SK-N-SH (cell line): ENCODE measurements at regions not wholly inside any gene's neighbourhood (a gene's known extent, or its start where the extent isn't known, plus 50 kb on each side); places are given as distances from the start of the nearest gene placed in this dataset.

Source experiments
- CTCF ChIA-PET: fragments of 300-600, 350-600 bp; formaldehyde crosslinking; extraction: SDS; loops from one replicate; lab custom pipeline; 2021; lab: Yijun Ruan, JAX
- POLR2A ChIA-PET: fragments of 350-600 bp; sonication (Branson Sonifier 250); formaldehyde crosslinking; extraction: SDS; loops from one replicate; lab custom pipeline; 2020; ENCODE audit warnings: antibody characterized with exemption, inconsistent platforms; lab: Yijun Ruan, JAX
- DNase-seq: peaks from one replicate; pipeline ENCODE4 v3.0.0; 2012
- H2AFZ ChIP-seq: fragments of 200-600 bp; sonication (generic); 2 replicates; pipeline ENCODE4 v1.8.1; 2016; ENCODE audit warnings: antibody characterized with exemption, mild to moderate bottlenecking, low read depth
- H3F3A ChIP-seq: fragments of 200-600 bp; sonication (generic); replicated peaks from 2 replicates; pipeline ENCODE3; 2016; ENCODE audit warnings: antibody characterized with exemption, mild to moderate bottlenecking; ENCODE audit not compliant: insufficient read depth
- H3K27ac ChIP-seq, 2 experiments: fragments of 200-500 bp in 1 of 2; fragments of 200-600 bp in 1 of 2; sonication (Bioruptor generic) in 1 of 2; sonication (generic), shearing (Covaris generic) in 1 of 2; 2 replicates each; pipeline versions ENCODE4 v1.5.1 to v1.6.1; 2014 to 2016; ENCODE audit warnings: low read depth in 2 of 2, inconsistent platforms in 1 of 2, low read length in 1 of 2, mild to moderate bottlenecking in 1 of 2, mixed read lengths in 1 of 2
- H3K27me3 ChIP-seq: fragments of 200-600 bp; sonication (generic), shearing (Covaris generic); 2 replicates; pipeline ENCODE4 v1.6.1; 2016; ENCODE audit warnings: mixed run types; ENCODE audit not compliant: insufficient read depth
- H3K36me3 ChIP-seq, 2 experiments: fragments of 200-500 bp in 1 of 2; fragments of 200-600 bp in 1 of 2; sonication (Bioruptor generic) in 1 of 2; sonication (generic) in 1 of 2; replicated peaks in 1 of 2; 2 replicates each; pipeline versions ENCODE3 to v1.5.1; 2014 to 2016; ENCODE audit warnings: low read length in 1 of 2, mild to moderate bottlenecking in 1 of 2; ENCODE audit not compliant: insufficient read depth in 2 of 2, control insufficient read depth in 1 of 2
- H3K4me1 ChIP-seq, 2 experiments: fragments of 200-500 bp in 1 of 2; fragments of 200-600 bp in 1 of 2; sonication (Bioruptor generic) in 1 of 2; sonication (generic), shearing (Covaris generic) in 1 of 2; 2 replicates each; pipeline versions ENCODE4 v1.5.1 to v1.6.1; 2014 to 2016; ENCODE audit warnings: low read depth in 1 of 2, low read length in 1 of 2, mixed run types in 1 of 2; ENCODE audit not compliant: insufficient read depth in 2 of 2, control insufficient read depth in 1 of 2
- H3K4me2 ChIP-seq: fragments of 200-600 bp; sonication (generic), shearing (Covaris generic); 2 replicates; pipeline ENCODE4 v1.6.1; 2017; ENCODE audit warnings: mixed run types
- H3K4me3 ChIP-seq, 2 experiments: fragments of 200-500 bp in 1 of 2; fragments of 200-600 bp in 1 of 2; sonication (Bioruptor generic) in 1 of 2; sonication (generic), shearing (Covaris generic) in 1 of 2; 2 replicates each; pipeline versions ENCODE4 v1.5.1 to v1.8.1; 2014 to 2016; ENCODE audit warnings: low read depth in 2 of 2, inconsistent platforms in 1 of 2, low read length in 1 of 2, mild to moderate bottlenecking in 1 of 2, mixed read lengths in 1 of 2, moderate library complexity in 1 of 2
- H3K79me2 ChIP-seq: fragments of 200-600 bp; sonication (generic); 2 replicates; pipeline ENCODE4 v1.8.1; 2017; ENCODE audit warnings: mild to moderate bottlenecking; ENCODE audit not compliant: insufficient read depth
- H3K9ac ChIP-seq: fragments of 200-600 bp; sonication (generic); 2 replicates; pipeline ENCODE4 v1.6.1; 2017; ENCODE audit warnings: mixed run types
- H3K9me2 ChIP-seq: fragments of 200-600 bp; sonication (generic); 2 replicates; pipeline ENCODE4 v1.6.1; 2017; ENCODE audit warnings: mixed run types
- H3K9me3 ChIP-seq: fragments of 200-600 bp; sonication (generic); 2 replicates; pipeline ENCODE4 v1.6.1; 2017; ENCODE audit warnings: mixed run types, mild to moderate bottlenecking, moderate library complexity
- H4K20me1 ChIP-seq: fragments of 200-600 bp; sonication (generic); 2 replicates; pipeline ENCODE4 v1.6.1; 2017; ENCODE audit warnings: mild to moderate bottlenecking, mixed run types; ENCODE audit not compliant: insufficient read depth
- FOSL2 ChIP-seq: IDR thresholded peaks from 2 replicates; pipeline ENCODE4 v1.4.0; 2012; ENCODE audit warnings: low read depth, mild to moderate bottlenecking, moderate library complexity, borderline replicate concordance
- FOXM1 ChIP-seq: IDR thresholded peaks from 2 replicates; pipeline ENCODE4 v1.4.0; 2012; ENCODE audit warnings: low read depth, mild to moderate bottlenecking
- GABPA ChIP-seq: IDR thresholded peaks from 2 replicates; pipeline ENCODE4 v1.4.0; 2012; ENCODE audit warnings: low read depth, mild to moderate bottlenecking
- IRF3 ChIP-seq: fragments of 150-350 bp; IDR thresholded peaks from 2 replicates; pipeline ENCODE4 v1.6.1; 2016; ENCODE audit warnings: mild to moderate bottlenecking, low read depth, low read length
- NRF1 ChIP-seq: IDR thresholded peaks from 2 replicates; pipeline ENCODE4 v1.6.1; 2012; ENCODE audit warnings: low read depth, mild to moderate bottlenecking, low read length
- RXRA ChIP-seq: IDR thresholded peaks from 2 replicates; pipeline ENCODE4 v1.4.0; 2012; ENCODE audit warnings: low read depth, mild to moderate bottlenecking, borderline replicate concordance
- SIN3A ChIP-seq: IDR thresholded peaks from 2 replicates; pipeline ENCODE4 v1.6.1; 2012; ENCODE audit warnings: low read depth, mild to moderate bottlenecking, low read length, moderate library complexity, borderline replicate concordance
- TAF1 ChIP-seq: IDR thresholded peaks from 2 replicates; pipeline ENCODE4 v1.6.1; 2012; ENCODE audit warnings: low read depth, mild to moderate bottlenecking, low read length, moderate library complexity, borderline replicate concordance
- TCF12 ChIP-seq: IDR thresholded peaks from 2 replicates; pipeline ENCODE4 v1.4.0; 2012
- USF1 ChIP-seq: IDR thresholded peaks from 2 replicates; pipeline ENCODE4 v1.4.0; 2012; ENCODE audit warnings: low read depth, borderline replicate concordance
- YY1 ChIP-seq: IDR thresholded peaks from 2 replicates; pipeline ENCODE4 v1.4.0; 2012; ENCODE audit warnings: low read depth, mild to moderate bottlenecking
- WGBS: methylation state at CpG from one replicate; pipeline ENCODE4 v1.1.6; 2017; ENCODE audit warnings: low lambda C conversion rate; 5-methylcytosine and 5-hydroxymethylcytosine counted together
- TF ChIP-seq, protein P1 (sequence below): IDR thresholded peaks from 2 replicates; pipeline ENCODE4 v1.6.1; 2012; ENCODE audit warnings: mild to moderate bottlenecking, low read depth, low read length, moderate library complexity
- TF ChIP-seq, protein P2 (sequence below): IDR thresholded peaks from 2 replicates; pipeline ENCODE4 v1.4.0; 2012; ENCODE audit warnings: low read depth, borderline replicate concordance
- TF ChIP-seq, protein P3 (sequence below): fragments of 150-350 bp; IDR thresholded peaks from 2 replicates; pipeline ENCODE4 v1.6.1; 2017; ENCODE audit warnings: antibody characterized with exemption, low read length, low read depth, borderline replicate concordance

DNA sequence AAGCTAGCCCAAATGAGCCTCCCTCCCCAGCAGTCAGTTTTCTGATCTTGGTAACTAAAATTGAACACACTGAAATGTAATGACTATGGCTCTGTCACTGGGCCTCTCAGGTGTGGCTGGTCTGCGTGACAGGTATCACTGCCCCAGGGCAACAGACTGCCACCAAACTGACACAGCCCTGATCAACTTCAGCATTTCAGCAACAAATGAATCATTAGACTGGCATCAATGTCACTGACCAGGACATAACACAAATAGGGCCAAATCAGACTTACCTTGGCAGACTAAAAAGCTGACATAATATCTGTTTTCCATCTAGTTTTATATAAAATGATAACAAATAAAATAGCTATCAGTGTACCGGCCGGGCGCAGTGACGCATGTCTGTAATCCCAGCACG, 290.8 kb upstream of the CHAC2 start:
- Histone ChIP-seq H3K4me3 (no peak overlapping the region), H3K9me3 (no peaks in the 10 kb centered on the region), H3K4me2 (no peak overlapping the region), H2AFZ (no peak overlapping the region), H3K9ac (no peak overlapping the region), H3F3A (peaks cover 7% of the 10 kb centered on the region), H3K4me1 (no peaks in the 10 kb centered on the region), H3K79me2 (no peaks in the 10 kb centered on the region), H3K9me2 (no peaks in the 10 kb centered on the region), H3K27me3 (no peaks in the 10 kb centered on the region), H3K36me3 (no peaks in the 10 kb centered on the region), H4K20me1 (no peaks in the 10 kb centered on the region), H3K27ac (no peak overlapping the region)
- TF ChIP-seq NRF1 (no peak), IRF3 (no peak), TCF12 (no peak), YY1 (no peak), FOSL2 (no peak), RXRA (no peak), SIN3A (no peak), GABPA (no peak), TAF1 (no peak), FOXM1 (no peak), USF1 (no peak)
- TF ChIP-seq, protein P1, sequence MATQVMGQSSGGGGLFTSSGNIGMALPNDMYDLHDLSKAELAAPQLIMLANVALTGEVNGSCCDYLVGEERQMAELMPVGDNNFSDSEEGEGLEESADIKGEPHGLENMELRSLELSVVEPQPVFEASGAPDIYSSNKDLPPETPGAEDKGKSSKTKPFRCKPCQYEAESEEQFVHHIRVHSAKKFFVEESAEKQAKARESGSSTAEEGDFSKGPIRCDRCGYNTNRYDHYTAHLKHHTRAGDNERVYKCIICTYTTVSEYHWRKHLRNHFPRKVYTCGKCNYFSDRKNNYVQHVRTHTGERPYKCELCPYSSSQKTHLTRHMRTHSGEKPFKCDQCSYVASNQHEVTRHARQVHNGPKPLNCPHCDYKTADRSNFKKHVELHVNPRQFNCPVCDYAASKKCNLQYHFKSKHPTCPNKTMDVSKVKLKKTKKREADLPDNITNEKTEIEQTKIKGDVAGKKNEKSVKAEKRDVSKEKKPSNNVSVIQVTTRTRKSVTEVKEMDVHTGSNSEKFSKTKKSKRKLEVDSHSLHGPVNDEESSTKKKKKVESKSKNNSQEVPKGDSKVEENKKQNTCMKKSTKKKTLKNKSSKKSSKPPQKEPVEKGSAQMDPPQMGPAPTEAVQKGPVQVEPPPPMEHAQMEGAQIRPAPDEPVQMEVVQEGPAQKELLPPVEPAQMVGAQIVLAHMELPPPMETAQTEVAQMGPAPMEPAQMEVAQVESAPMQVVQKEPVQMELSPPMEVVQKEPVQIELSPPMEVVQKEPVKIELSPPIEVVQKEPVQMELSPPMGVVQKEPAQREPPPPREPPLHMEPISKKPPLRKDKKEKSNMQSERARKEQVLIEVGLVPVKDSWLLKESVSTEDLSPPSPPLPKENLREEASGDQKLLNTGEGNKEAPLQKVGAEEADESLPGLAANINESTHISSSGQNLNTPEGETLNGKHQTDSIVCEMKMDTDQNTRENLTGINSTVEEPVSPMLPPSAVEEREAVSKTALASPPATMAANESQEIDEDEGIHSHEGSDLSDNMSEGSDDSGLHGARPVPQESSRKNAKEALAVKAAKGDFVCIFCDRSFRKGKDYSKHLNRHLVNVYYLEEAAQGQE: no peak
- TF ChIP-seq, protein P2, sequence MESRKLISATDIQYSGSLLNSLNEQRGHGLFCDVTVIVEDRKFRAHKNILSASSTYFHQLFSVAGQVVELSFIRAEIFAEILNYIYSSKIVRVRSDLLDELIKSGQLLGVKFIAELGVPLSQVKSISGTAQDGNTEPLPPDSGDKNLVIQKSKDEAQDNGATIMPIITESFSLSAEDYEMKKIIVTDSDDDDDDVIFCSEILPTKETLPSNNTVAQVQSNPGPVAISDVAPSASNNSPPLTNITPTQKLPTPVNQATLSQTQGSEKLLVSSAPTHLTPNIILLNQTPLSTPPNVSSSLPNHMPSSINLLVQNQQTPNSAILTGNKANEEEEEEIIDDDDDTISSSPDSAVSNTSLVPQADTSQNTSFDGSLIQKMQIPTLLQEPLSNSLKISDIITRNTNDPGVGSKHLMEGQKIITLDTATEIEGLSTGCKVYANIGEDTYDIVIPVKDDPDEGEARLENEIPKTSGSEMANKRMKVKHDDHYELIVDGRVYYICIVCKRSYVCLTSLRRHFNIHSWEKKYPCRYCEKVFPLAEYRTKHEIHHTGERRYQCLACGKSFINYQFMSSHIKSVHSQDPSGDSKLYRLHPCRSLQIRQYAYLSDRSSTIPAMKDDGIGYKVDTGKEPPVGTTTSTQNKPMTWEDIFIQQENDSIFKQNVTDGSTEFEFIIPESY: no peak
- TF ChIP-seq, protein P3, sequence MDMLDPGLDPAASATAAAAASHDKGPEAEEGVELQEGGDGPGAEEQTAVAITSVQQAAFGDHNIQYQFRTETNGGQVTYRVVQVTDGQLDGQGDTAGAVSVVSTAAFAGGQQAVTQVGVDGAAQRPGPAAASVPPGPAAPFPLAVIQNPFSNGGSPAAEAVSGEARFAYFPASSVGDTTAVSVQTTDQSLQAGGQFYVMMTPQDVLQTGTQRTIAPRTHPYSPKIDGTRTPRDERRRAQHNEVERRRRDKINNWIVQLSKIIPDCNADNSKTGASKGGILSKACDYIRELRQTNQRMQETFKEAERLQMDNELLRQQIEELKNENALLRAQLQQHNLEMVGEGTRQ: no peak
- no peak for DNase-seq
- ChIA-PET CTCF (interaction anchor here (1.2 kb wide), 1 partner anchor 28 kb away, joined by 3 read pairs; no protein-coding TSS in a partner anchor), POLR2A (no interaction called here)
- WGBS: 58% methylated on average over 5 of the region's 6 CpGs
